ENCODE measurements at regions not wholly inside any gene's neighbourhood (a gene's known extent, or its start where the extent isn't known, plus 50 kb on each side); places are given as distances from the start of the nearest gene placed in this dataset.

GRCh38 chr1:118264343-118264742 is 79.3 kb upstream of the SPAG17 start:
- Histone ChIP-seq H3K9me3 (ENCODE audit: control insufficient read depth, low read length) (no peaks in the 10 kb centered on the region), H3K4me2 (ENCODE audit: low read length) (no peak overlapping the region), H3K4me3 (ENCODE audit: low read depth, low read length) (no peak overlapping the region), H3K79me2 (no peaks in the 10 kb centered on the region), H3K27me3 (ENCODE audit: control insufficient read depth, insufficient read depth, low read length) (no peaks in the 10 kb centered on the region), H3K4me1 (no peaks in the 10 kb centered on the region), H3K27ac (no peak overlapping the region), H3K36me3 (ENCODE audit: control insufficient read depth, insufficient read depth, low read length) (no peaks in the 10 kb centered on the region), H2AFZ (no peak overlapping the region), H3K9ac (no peak overlapping the region)
- TF ChIP-seq CTCF (IDR thresholded peaks at IDR 0.05): no peak

- no peaks in the 10 kb centered on the region for H3K36me3 ChIP-seq (ENCODE audit: control insufficient read depth, insufficient read depth, low read length)
- H3K9ac ChIP-seq: no peak overlapping the region
- H2AFZ ChIP-seq: no peak overlapping the region
- H3K27ac ChIP-seq: no peak overlapping the region
- no peak for TF ChIP-seq CTCF (IDR thresholded peaks at IDR 0.05)
- H3K4me1 ChIP-seq: no peaks in the 10 kb centered on the region
- no peak overlapping the region for H3K4me2 ChIP-seq (ENCODE audit: low read length)
- no peaks in the 10 kb centered on the region for H3K79me2 ChIP-seq
- no peaks in the 10 kb centered on the region for H3K9me3 ChIP-seq (ENCODE audit: control insufficient read depth, low read length)
- H3K27me3 ChIP-seq (ENCODE audit: control insufficient read depth, insufficient read depth, low read length): no peaks in the 10 kb centered on the region
- H3K4me3 ChIP-seq (ENCODE audit: low read depth, low read length): no peak overlapping the region
Measured at GRCh38 chr1:118262865-118263264, 77.8 kb upstream of the SPAG17 start.

GRCh38 chr1:118258975-118259374 is 73.9 kb upstream of the SPAG17 start:
- Histone ChIP-seq H2AFZ (no peak overlapping the region), H3K4me3 (ENCODE audit: low read depth, low read length) (no peak overlapping the region), H3K79me2 (no peaks in the 10 kb centered on the region), H3K9me3 (ENCODE audit: control insufficient read depth, low read length) (no peaks in the 10 kb centered on the region), H3K36me3 (ENCODE audit: control insufficient read depth, insufficient read depth, low read length) (no peaks in the 10 kb centered on the region), H3K9ac (no peak overlapping the region), H3K4me1 (no peaks in the 10 kb centered on the region), H3K4me2 (ENCODE audit: low read length) (no peak overlapping the region), H3K27ac (no peak overlapping the region), H3K27me3 (ENCODE audit: control insufficient read depth, insufficient read depth, low read length) (no peaks in the 10 kb centered on the region)
- TF ChIP-seq CTCF (IDR thresholded peaks at IDR 0.05): no peak

- no peak overlapping the region for H3K4me3 ChIP-seq (ENCODE audit: low read depth, low read length)
- H3K4me2 ChIP-seq (ENCODE audit: low read length): no peak overlapping the region
- no peak overlapping the region for H2AFZ ChIP-seq
- no peaks in the 10 kb centered on the region for H3K27me3 ChIP-seq (ENCODE audit: control insufficient read depth, insufficient read depth, low read length)
- TF ChIP-seq CTCF (IDR thresholded peaks at IDR 0.05): no peak
- H3K79me2 ChIP-seq: no peaks in the 10 kb centered on the region
- H3K4me1 ChIP-seq: no peaks in the 10 kb centered on the region
- H3K27ac ChIP-seq: no peak overlapping the region
- no peaks in the 10 kb centered on the region for H3K36me3 ChIP-seq (ENCODE audit: control insufficient read depth, insufficient read depth, low read length)
- H3K9ac ChIP-seq: no peak overlapping the region
- H3K9me3 ChIP-seq (ENCODE audit: control insufficient read depth, low read length): no peaks in the 10 kb centered on the region
Measured at GRCh38 chr1:118257946-118258345, 72.9 kb upstream of the SPAG17 start.

GRCh38 chr1:118254491-118255425 is 69.7 kb upstream of the SPAG17 start:
- no peak overlapping the region for H3K9ac ChIP-seq
- no peaks in the 10 kb centered on the region for H3K4me1 ChIP-seq
- no peaks in the 10 kb centered on the region for H3K9me3 ChIP-seq (ENCODE audit: control insufficient read depth, low read length)
- no peak overlapping the region for H3K27ac ChIP-seq
- H3K27me3 ChIP-seq (ENCODE audit: control insufficient read depth, insufficient read depth, low read length): no peaks in the 10 kb centered on the region
- no peak overlapping the region for H2AFZ ChIP-seq
- no peaks in the 10 kb centered on the region for H3K36me3 ChIP-seq (ENCODE audit: control insufficient read depth, insufficient read depth, low read length)
- H3K4me3 ChIP-seq (ENCODE audit: low read depth, low read length): no peak overlapping the region
- H3K4me2 ChIP-seq (ENCODE audit: low read length): no peak overlapping the region
- TF ChIP-seq CTCF (IDR thresholded peaks at IDR 0.05): no peak
- H3K79me2 ChIP-seq: no peaks in the 10 kb centered on the region

Data from parathyroid adenoma (tissue), 2 donors.